Uterus (tissue), 3 donors: ENCODE measurements at regions not wholly inside any gene's neighbourhood (a gene's known extent, or its start where the extent isn't known, plus 50 kb on each side); places are given as distances from the start of the nearest gene placed in this dataset.

Experiments used
- DNase-seq, 2 donors: peaks; one replicate each; pipeline ENCODE4 v3.0.0-alpha.2; 2019 to 2020
- H3K27ac ChIP-seq, 2 donors: fragments of 200-600 bp; sonication (generic); 1 replicate in 1 of 2; 2 replicates in 1 of 2; pipeline ENCODE4 v1.5.1; 2016 to 2018
- H3K27me3 ChIP-seq, 2 donors: fragments of 200-600 bp; sonication (generic); one replicate each; pipeline ENCODE4 v1.5.1; 2018 to 2019; ENCODE audit warnings: control low read depth in 1 of 2
- H3K36me3 ChIP-seq, 2 donors: fragments of 200-600 bp; sonication (generic); one replicate each; pipeline ENCODE4 v1.5.1; 2019; ENCODE audit warnings: control low read depth in 1 of 2
- H3K4me1 ChIP-seq, 2 donors: fragments of 200-600 bp; sonication (generic); one replicate each; pipeline ENCODE4 v1.5.1; 2018 to 2019; ENCODE audit warnings: control low read depth in 1 of 2
- H3K4me3 ChIP-seq, 2 donors: fragments of 200-600 bp; sonication (generic); 1 replicate in 1 of 2; 2 replicates in 1 of 2; pipeline ENCODE4 v1.5.1; 2018 to 2019; ENCODE audit warnings: mild to moderate bottlenecking in 1 of 2
- H3K9me3 ChIP-seq, 2 donors: fragments of 200-600 bp; sonication (generic); one replicate each; pipeline ENCODE4 v1.5.1; 2019; ENCODE audit warnings: control low read depth in 1 of 2
- POLR2A ChIP-seq, 2 donors: fragments of 450-650 bp; IDR thresholded peaks; one replicate each; pipeline ENCODE4 v1.6.1; 2016; ENCODE audit warnings: antibody characterized with exemption in 2 of 2, mild to moderate bottlenecking in 1 of 2, moderate library complexity in 1 of 2
- intact Hi-C: fragments of 100-400 bp; cut with DNase I; formaldehyde crosslinking; loops from one replicate; pipeline ENCODE4 v1.15.1; 2023; ENCODE audit warnings: low total_unique reads
- TF ChIP-seq, protein P1 (sequence below), 4 experiments: fragments of 200-600 bp in 2 of 4; fragments of 450-650 bp in 2 of 4; sonication (generic) in 2 of 4; IDR thresholded peaks; one replicate each; pipeline ENCODE4 v1.5.1; 2016 to 2019; ENCODE audit warnings: antibody characterized with exemption in 4 of 4, mild to moderate bottlenecking in 2 of 4, moderate library complexity in 1 of 4
- donor health status: DM: yes; HTN: yes; CAD: no.

DNA sequence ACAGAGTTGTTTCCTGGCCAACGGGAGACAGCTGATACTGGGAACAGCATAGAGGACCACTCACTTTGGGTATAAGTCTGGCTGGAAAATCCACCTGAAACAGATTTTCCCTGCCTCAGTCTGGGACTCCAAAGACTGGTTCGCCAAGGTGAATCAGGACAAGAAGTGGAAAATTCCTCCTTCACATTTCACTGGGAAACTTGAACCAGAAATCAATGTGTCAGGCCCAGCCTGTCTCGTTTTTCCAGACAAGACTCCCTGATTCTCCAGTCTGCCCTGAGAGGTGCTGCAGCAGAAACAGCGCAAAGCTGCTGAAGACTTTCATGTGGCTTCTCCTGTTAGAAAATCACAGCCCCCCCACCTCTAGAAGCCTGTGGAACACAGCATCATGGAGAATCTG is 269.8 kb downstream of the OPA1 start:
- H3K4me1 ChIP-seq, result no peaks in the 10 kb centered on the region
- no peak for DNase-seq
- intact Hi-C loops, result no loop called here

DNA sequence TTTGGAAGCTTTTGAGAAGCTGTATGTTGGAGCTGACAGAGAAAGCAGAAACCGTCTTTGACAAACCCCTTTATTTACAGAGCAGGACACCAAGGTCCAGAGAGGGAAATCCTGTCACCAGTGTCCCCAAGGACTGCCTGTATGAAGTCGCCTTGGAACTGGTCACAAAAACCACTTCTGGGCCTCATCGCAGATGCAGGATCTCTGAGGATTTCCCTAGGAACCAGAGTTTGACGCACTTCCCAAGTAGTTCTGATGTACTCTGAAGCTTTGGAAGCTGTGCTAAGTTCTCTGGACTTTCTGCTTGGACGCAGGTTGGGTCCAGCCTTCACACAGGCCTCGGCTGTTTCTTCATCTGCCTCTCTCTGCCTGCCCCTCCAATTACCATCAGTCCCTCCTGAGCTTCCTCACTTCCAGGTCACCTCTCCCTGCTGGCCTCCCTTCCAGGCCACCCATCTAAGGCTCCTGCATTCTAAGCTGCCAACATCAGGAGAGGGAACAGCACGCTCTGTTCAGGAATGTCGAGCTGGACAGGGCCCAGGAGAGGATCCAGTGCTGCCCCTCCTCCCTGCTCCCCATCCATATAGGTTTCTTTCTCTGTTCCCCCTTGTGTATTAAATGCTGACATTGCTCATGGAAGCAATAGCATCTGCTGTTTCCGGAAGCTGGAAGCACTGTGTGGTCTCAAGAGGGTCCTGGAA is 270.8 kb downstream of the OPA1 start:
- DNase-seq, result no peak
- TF ChIP-seq, protein P1, sequence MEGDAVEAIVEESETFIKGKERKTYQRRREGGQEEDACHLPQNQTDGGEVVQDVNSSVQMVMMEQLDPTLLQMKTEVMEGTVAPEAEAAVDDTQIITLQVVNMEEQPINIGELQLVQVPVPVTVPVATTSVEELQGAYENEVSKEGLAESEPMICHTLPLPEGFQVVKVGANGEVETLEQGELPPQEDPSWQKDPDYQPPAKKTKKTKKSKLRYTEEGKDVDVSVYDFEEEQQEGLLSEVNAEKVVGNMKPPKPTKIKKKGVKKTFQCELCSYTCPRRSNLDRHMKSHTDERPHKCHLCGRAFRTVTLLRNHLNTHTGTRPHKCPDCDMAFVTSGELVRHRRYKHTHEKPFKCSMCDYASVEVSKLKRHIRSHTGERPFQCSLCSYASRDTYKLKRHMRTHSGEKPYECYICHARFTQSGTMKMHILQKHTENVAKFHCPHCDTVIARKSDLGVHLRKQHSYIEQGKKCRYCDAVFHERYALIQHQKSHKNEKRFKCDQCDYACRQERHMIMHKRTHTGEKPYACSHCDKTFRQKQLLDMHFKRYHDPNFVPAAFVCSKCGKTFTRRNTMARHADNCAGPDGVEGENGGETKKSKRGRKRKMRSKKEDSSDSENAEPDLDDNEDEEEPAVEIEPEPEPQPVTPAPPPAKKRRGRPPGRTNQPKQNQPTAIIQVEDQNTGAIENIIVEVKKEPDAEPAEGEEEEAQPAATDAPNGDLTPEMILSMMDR (IDR thresholded peaks at IDR 0.05), result no peak
- no peak for TF ChIP-seq POLR2A (IDR thresholded peaks at IDR 0.05)
- no peaks in the 10 kb centered on the region for H3K4me1 ChIP-seq
- H3K9me3 ChIP-seq, result no peaks in the 10 kb centered on the region
- no peaks in the 10 kb centered on the region for H3K36me3 ChIP-seq
- no peak overlapping the region for H3K4me3 ChIP-seq
- intact Hi-C loops, result no loop called here
- no peak overlapping the region for H3K27ac ChIP-seq
- no peaks in the 10 kb centered on the region for H3K27me3 ChIP-seq

More for the DNA sequence above, 269.8 kb downstream of the OPA1 start:
- Histone ChIP-seq H3K9me3 (no peaks in the 10 kb centered on the region), H3K4me3 (no peak overlapping the region), H3K36me3 (no peaks in the 10 kb centered on the region), H3K27ac (no peak overlapping the region), H3K27me3 (no peaks in the 10 kb centered on the region)
- TF ChIP-seq POLR2A (IDR thresholded peaks at IDR 0.05), result no peak
- TF ChIP-seq, protein P1 (IDR thresholded peaks at IDR 0.05), result no peak

DNA sequence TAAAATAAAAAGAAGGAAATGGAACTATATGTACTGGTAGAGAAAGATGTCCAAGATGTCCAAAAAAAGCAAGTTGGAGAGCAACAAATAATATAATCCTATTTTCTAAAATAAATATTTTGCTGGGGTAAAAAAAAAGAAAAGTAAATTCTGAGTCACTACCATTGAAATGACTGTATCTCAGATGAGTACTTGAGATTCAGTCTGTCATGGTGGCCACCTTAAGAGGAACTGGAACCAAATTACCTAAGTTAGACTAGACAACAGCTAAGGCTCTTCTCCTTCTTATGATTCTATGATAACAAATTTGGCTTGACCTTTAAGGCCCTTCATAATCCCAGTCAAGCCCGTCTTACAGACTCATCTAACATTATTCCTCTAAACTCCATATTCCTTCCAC is 270.6 kb upstream of the HES1 start:
- H3K4me1 ChIP-seq, result no peaks in the 10 kb centered on the region
- no peak overlapping the region for H3K27ac ChIP-seq
- DNase-seq, result no peak
- H3K9me3 ChIP-seq, result no peaks in the 10 kb centered on the region
- H3K4me3 ChIP-seq, result no peak overlapping the region
- no peaks in the 10 kb centered on the region for H3K27me3 ChIP-seq
- H3K36me3 ChIP-seq, result no peaks in the 10 kb centered on the region
- intact Hi-C loops, result no loop called here
- no peak for TF ChIP-seq POLR2A (IDR thresholded peaks at IDR 0.05)
- TF ChIP-seq, protein P1 (IDR thresholded peaks at IDR 0.05), result no peak

DNA sequence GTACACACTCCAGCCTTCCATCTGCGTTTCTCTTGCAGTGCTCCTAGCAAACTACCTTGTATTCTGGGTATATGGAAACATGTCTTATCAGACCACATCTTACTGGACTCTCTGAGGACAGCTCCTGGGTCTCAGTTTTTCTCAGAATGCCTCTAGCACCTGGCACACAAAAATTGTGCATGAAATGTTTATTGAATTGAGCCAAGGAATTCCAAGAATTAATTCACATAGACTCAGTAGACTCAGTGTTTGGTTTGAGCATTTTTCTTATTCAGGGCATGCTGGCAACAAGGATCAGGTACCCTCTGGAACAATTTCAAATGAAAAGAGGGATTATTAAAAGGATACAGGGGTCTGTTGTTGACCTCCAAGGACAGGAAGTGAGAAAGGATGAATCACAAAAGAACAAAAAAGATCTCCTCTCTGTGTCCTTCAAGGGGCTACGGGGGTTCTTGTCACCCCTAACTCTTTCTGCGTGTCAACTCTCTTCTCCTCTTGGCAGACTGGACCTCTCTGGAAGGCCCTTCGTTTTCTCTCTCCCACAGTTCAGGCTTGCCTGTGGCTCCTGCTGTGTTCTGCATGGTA is 270.0 kb upstream of the HES1 start:
- no peak for DNase-seq
- Histone ChIP-seq H3K36me3 (no peaks in the 10 kb centered on the region), H3K9me3 (no peaks in the 10 kb centered on the region), H3K27ac (no peak overlapping the region), H3K27me3 (no peaks in the 10 kb centered on the region), H3K4me1 (no peaks in the 10 kb centered on the region), H3K4me3 (no peak overlapping the region)
- intact Hi-C loops, result no loop called here
- TF ChIP-seq, protein P1 (IDR thresholded peaks at IDR 0.05), result no peak
- no peak for TF ChIP-seq POLR2A (IDR thresholded peaks at IDR 0.05)

DNA sequence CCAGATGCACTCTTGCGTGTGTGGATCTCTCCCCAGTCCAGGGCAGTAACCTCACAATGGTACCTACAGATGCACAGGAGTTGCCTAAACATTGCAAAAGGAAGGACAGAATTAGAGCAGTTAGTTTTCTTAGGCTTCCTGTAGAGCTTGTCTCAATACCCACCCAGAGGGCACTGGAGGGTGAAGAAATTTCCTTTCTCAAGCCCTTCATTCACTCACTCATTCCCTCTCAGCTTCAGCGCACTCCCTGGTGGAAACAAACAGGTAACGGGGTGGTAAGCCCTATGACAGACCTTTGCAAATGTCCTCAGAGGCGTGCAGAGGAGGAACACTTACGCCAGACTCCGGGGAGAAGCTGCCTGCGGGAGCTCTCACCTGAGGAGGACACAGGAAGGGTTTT is 267.4 kb upstream of the HES1 start:
- no peaks in the 10 kb centered on the region for H3K9me3 ChIP-seq
- H3K36me3 ChIP-seq, result no peaks in the 10 kb centered on the region
- H3K4me3 ChIP-seq, result no peak overlapping the region
- intact Hi-C loops, result no loop called here
- TF ChIP-seq, protein P1 (IDR thresholded peaks at IDR 0.05), result no peak
- no peak for TF ChIP-seq POLR2A (IDR thresholded peaks at IDR 0.05)
- no peak for DNase-seq
- no peaks in the 10 kb centered on the region for H3K4me1 ChIP-seq
- no peak overlapping the region for H3K27ac ChIP-seq
- no peaks in the 10 kb centered on the region for H3K27me3 ChIP-seq
